Liver (tissue), 8 donors: ENCODE measurements at regions not wholly inside any gene's neighbourhood (a gene's known extent, or its start where the extent isn't known, plus 50 kb on each side); places are given as distances from the start of the nearest gene placed in this dataset.

ENCODE experiments used
- DNase-seq: peaks from one replicate; pipeline ENCODE4 v3.0.0-alpha.2; 2017; ENCODE audit warnings: low spot score
- H3K27ac ChIP-seq, 2 donors: one replicate each; pipeline ENCODE4 v1.7.0; 2013; ENCODE audit warnings: inconsistent platforms in 2 of 2, low read length in 2 of 2, control low read depth in 1 of 2, low read depth in 1 of 2, mild to moderate bottlenecking in 1 of 2
- H3K27me3 ChIP-seq, 4 donors: one replicate each; pipeline versions ENCODE4 v1.6.1 to v1.7.0; 2013; ENCODE audit warnings: low read length in 3 of 4, inconsistent platforms in 1 of 4, mild to moderate bottlenecking in 1 of 4, moderate library complexity in 1 of 4; ENCODE audit not compliant: control insufficient read depth in 4 of 4, insufficient read depth in 4 of 4
- H3K36me3 ChIP-seq, 4 donors: one replicate each; pipeline versions ENCODE4 v1.6.1 to v1.7.0; 2013; ENCODE audit warnings: low read length in 3 of 4, mild to moderate bottlenecking in 3 of 4, low read depth in 1 of 4, moderate library complexity in 1 of 4; ENCODE audit not compliant: control insufficient read depth in 4 of 4, insufficient read depth in 3 of 4
- H3K4me1 ChIP-seq, 4 donors: one replicate each; pipeline versions ENCODE4 v1.6.1 to v1.7.0; 2013; ENCODE audit warnings: low read length in 3 of 4, mild to moderate bottlenecking in 3 of 4, moderate library complexity in 1 of 4; ENCODE audit not compliant: control insufficient read depth in 4 of 4, insufficient read depth in 4 of 4
- H3K4me3 ChIP-seq, 3 donors: one replicate each; pipeline versions ENCODE4 v1.6.1 to v1.7.0; 2013; ENCODE audit warnings: low read length in 3 of 3, control low read depth in 1 of 3, low read depth in 1 of 3, mild to moderate bottlenecking in 1 of 3
- H3K9ac ChIP-seq, 2 donors: one replicate each; pipeline ENCODE4 v1.7.0; 2013; ENCODE audit warnings: low read length in 2 of 2, mild to moderate bottlenecking in 2 of 2, moderate library complexity in 2 of 2, control low read depth in 1 of 2, low read depth in 1 of 2
- H3K9me3 ChIP-seq, 4 donors: one replicate each; pipeline versions ENCODE4 v1.6.1 to v1.7.0; 2013; ENCODE audit warnings: low read length in 3 of 4; ENCODE audit not compliant: control insufficient read depth in 4 of 4
- ATF3 ChIP-seq: IDR thresholded peaks from 2 replicates; pipeline ENCODE4 v1.6.1; 2016; ENCODE audit warnings: antibody characterized with exemption
- CTCF ChIP-seq: fragments of 150-350 bp; IDR thresholded peaks from 2 replicates; pipeline ENCODE4 v1.5.1; 2017; ENCODE audit warnings: improper control_type of control experiment, low read depth, low read length; ENCODE audit not compliant: missing input control
- EGR1 ChIP-seq, 2 donors: IDR thresholded peaks; 2 replicates each; pipeline ENCODE4 v1.6.1; 2016 to 2018; ENCODE audit warnings: antibody characterized with exemption in 2 of 2, low read depth in 2 of 2
- FOXA1 ChIP-seq: IDR thresholded peaks from 2 replicates; pipeline ENCODE4 v1.6.1; 2016; ENCODE audit warnings: antibody characterized with exemption
- FOXA2 ChIP-seq: IDR thresholded peaks from 2 replicates; pipeline ENCODE4 v1.6.1; 2016; ENCODE audit warnings: antibody characterized with exemption
- GABPA ChIP-seq, 2 donors: IDR thresholded peaks in 1 of 2; conservative IDR thresholded peaks in 1 of 2; 2 replicates each; pipeline ENCODE4 v1.6.1; 2016; ENCODE audit warnings: antibody characterized with exemption in 2 of 2, mild to moderate bottlenecking in 1 of 2, moderate library complexity in 1 of 2
- HNF4A ChIP-seq, 2 donors: conservative IDR thresholded peaks; 2 replicates each; pipeline ENCODE4 v1.6.1; 2016; ENCODE audit warnings: antibody characterized with exemption in 2 of 2, mild to moderate bottlenecking in 2 of 2
- HNF4G ChIP-seq: IDR thresholded peaks from 2 replicates; pipeline ENCODE4 v1.6.1; 2016; ENCODE audit warnings: antibody characterized with exemption
- JUND ChIP-seq, 2 donors: IDR thresholded peaks; 2 replicates each; pipeline ENCODE4 v1.6.1; 2016; ENCODE audit warnings: antibody characterized with exemption in 2 of 2
- MAX ChIP-seq: IDR thresholded peaks from 2 replicates; pipeline ENCODE4 v1.6.1; 2016; ENCODE audit warnings: antibody characterized with exemption
- NR2F2 ChIP-seq: IDR thresholded peaks from 2 replicates; pipeline ENCODE4 v1.6.1; 2016; ENCODE audit warnings: antibody characterized with exemption
- RAD21 ChIP-seq, 2 donors: IDR thresholded peaks; 2 replicates each; pipeline ENCODE4 v1.6.1; 2016; ENCODE audit warnings: antibody characterized with exemption in 2 of 2, mild to moderate bottlenecking in 2 of 2
- REST ChIP-seq: IDR thresholded peaks from 2 replicates; pipeline ENCODE4 v1.6.1; 2016; ENCODE audit warnings: antibody characterized with exemption, mild to moderate bottlenecking
- RXRA ChIP-seq, 2 donors: IDR thresholded peaks; 2 replicates each; pipeline ENCODE4 v1.6.1; 2017 to 2018; ENCODE audit warnings: antibody characterized with exemption in 2 of 2, mild to moderate bottlenecking in 1 of 2
- SP1 ChIP-seq: IDR thresholded peaks from 2 replicates; pipeline ENCODE4 v1.6.1; 2018; ENCODE audit warnings: antibody characterized with exemption, mild to moderate bottlenecking
- TAF1 ChIP-seq: conservative IDR thresholded peaks from 2 replicates; pipeline ENCODE4 v1.6.1; 2016; ENCODE audit warnings: antibody characterized with exemption, mild to moderate bottlenecking
- YY1 ChIP-seq: IDR thresholded peaks from 2 replicates; pipeline ENCODE4 v1.6.1; 2016; ENCODE audit warnings: antibody characterized with exemption, mild to moderate bottlenecking
- ZBTB33 ChIP-seq: IDR thresholded peaks from 2 replicates; pipeline ENCODE4 v1.6.1; 2016; ENCODE audit warnings: antibody characterized with exemption
- WGBS: extraction: QIAGEN DNeasy Blood & Tissue Kit; methylation state at CpG from one replicate; pipeline ENCODE4 v1.1.7; 2013; 5-methylcytosine and 5-hydroxymethylcytosine counted together
- donor health status: healthy.
- donor health status: healthy.
- donor health status: healthy.
- donor health status: healthy.
- donor health status: healthy.

- Histone ChIP-seq H3K4me1 (peaks cover 0 to 1% (median 0%) of the 10 kb centered on the region in 4 donors), H3K36me3 (no peaks in the 10 kb centered on the region), H3K4me3 (no peak overlapping the region), H3K27me3 (no peaks in the 10 kb centered on the region), H3K27ac (no peak overlapping the region), H3K9me3 (peaks cover 0 to 4% (median 0%) of the 10 kb centered on the region in 4 donors), H3K9ac (no peak overlapping the region)
- TF ChIP-seq JUND (IDR thresholded peaks at IDR 0.05) (no peak), FOXA2 (no peak), NR2F2 (no peak), CTCF (no peak), HNF4G (no peak), SP1 (no peak), MAX (no peak), ZBTB33 (no peak), YY1 (no peak), EGR1 (IDR thresholded peaks at IDR 0.05; ENCODE audit: low read depth in 2 of 2) (no peak), HNF4A (conservative IDR thresholded peaks at IDR 0.05) (no peak), FOXA1 (no peak), ATF3 (no peak), GABPA (IDR thresholded peaks at IDR 0.05 in 1 of 2, conservative IDR thresholded peaks at IDR 0.05 in 1 of 2) (no peak), REST (no peak), RXRA (IDR thresholded peaks at IDR 0.05) (no peak), TAF1 (no peak), RAD21 (IDR thresholded peaks at IDR 0.05) (no peak)
- DNase-seq: no peak
These were observed 269.4 kb upstream of the SUCLG2 start for GRCh38 chr3:67923796-67924195.

- Histone ChIP-seq H3K27me3 (no peaks in the 10 kb centered on the region), H3K36me3 (no peaks in the 10 kb centered on the region), H3K27ac (no peak overlapping the region), H3K9me3 (peaks cover 0 to 4% (median 0%) of the 10 kb centered on the region in 4 donors), H3K4me1 (peaks cover 0 to 1% (median 0%) of the 10 kb centered on the region in 4 donors), H3K9ac (no peak overlapping the region), H3K4me3 (no peak overlapping the region)
- 80% methylated on average over 7 of the region's 7 CpGs for WGBS
- DNase-seq: no peak
- TF ChIP-seq NR2F2: no peak
- no peak for TF ChIP-seq TAF1
- TF ChIP-seq YY1: no peak
- TF ChIP-seq REST: no peak
- TF ChIP-seq RXRA (IDR thresholded peaks at IDR 0.05): no peak
- no peak for TF ChIP-seq HNF4A (conservative IDR thresholded peaks at IDR 0.05)
- TF ChIP-seq SP1: no peak
- no peak for TF ChIP-seq RAD21 (IDR thresholded peaks at IDR 0.05)
- no peak for TF ChIP-seq FOXA1
- no peak for TF ChIP-seq JUND (IDR thresholded peaks at IDR 0.05)
- no peak for TF ChIP-seq ATF3
- no peak for TF ChIP-seq EGR1 (IDR thresholded peaks at IDR 0.05; ENCODE audit: low read depth in 2 of 2)
- no peak for TF ChIP-seq CTCF
- TF ChIP-seq HNF4G: no peak
These were observed 266.6 kb upstream of the SUCLG2 start for GRCh38 chr3:67920969-67921368.
